Upper lobe of right lung (tissue), 1 donor: ENCODE measurements at regions not wholly inside any gene's neighbourhood (a gene's known extent, or its start where the extent isn't known, plus 50 kb on each side); places are given as distances from the start of the nearest gene placed in this dataset.

ENCODE experiments used
- ATAC-seq: fragments of 200-7000 bp; cut with Tn5 transposase; one replicate; pipeline ENCODE4 v1.9.1; 2020; ENCODE audit warnings: mild to moderate bottlenecking, moderate library complexity
- DNase-seq: peaks from one replicate; pipeline ENCODE4 v3.0.0-alpha.2; 2020
- H3K27ac ChIP-seq: fragments of 200-600 bp; one replicate; pipeline ENCODE4 v1.8.0; 2022
- H3K27me3 ChIP-seq: fragments of 200-600 bp; one replicate; pipeline ENCODE4 v1.8.0; 2022; ENCODE audit warnings: mild to moderate bottlenecking
- H3K36me3 ChIP-seq: fragments of 200-600 bp; one replicate; pipeline ENCODE4 v1.8.0; 2022
- H3K4me1 ChIP-seq: fragments of 200-600 bp; one replicate; pipeline ENCODE4 v1.8.0; 2022
- H3K4me3 ChIP-seq: fragments of 200-600 bp; one replicate; pipeline ENCODE4 v1.8.0; 2022; ENCODE audit warnings: mild to moderate bottlenecking
- H3K9me3 ChIP-seq: fragments of 200-600 bp; one replicate; pipeline ENCODE4 v1.8.0; 2022
- CTCF ChIP-seq: fragments of 200-600 bp; IDR thresholded peaks from one replicate; pipeline ENCODE4 v1.8.0; 2022; ENCODE audit warnings: antibody characterized with exemption
- intact Hi-C: fragments of 100-400 bp; cut with DNase I; formaldehyde crosslinking; loops from one replicate; pipeline ENCODE4 v1.11.0; 2022
- donor health status: DM: no; HTN: yes; CAD: no; lungs with severe emphysema.

DNA sequence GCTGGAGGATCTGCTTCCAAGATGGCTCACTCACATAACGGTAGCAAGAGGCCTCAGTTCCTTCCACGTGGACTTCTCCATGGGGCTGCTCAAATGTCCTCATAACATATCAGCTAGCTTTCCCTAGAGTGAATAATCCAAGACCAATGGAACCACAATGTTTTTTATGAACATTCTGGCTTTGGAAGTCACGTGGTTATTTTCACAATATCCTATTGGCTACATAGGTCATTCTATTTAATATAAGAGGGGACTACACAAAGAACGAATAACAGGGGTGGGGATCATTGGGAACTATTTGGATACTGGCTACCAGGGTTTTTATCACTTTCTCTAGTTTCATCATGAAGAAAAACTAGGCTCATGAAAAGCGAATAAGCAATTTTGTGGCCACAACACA lies 81.4 kb downstream of the ZNF622 start:
- ATAC-seq (no peak), DNase-seq (no peak)
- no peaks in the 10 kb centered on the region for H3K9me3 ChIP-seq
- H3K4me3 ChIP-seq, result no peak overlapping the region
- no peaks in the 10 kb centered on the region for H3K36me3 ChIP-seq
- no peak for TF ChIP-seq CTCF
- H3K4me1 ChIP-seq, result no peaks in the 10 kb centered on the region
- intact Hi-C loops, result no loop called here
- no peak overlapping the region for H3K27ac ChIP-seq
- H3K27me3 ChIP-seq, result no peaks in the 10 kb centered on the region

GRCh38 chr5:16383544-16384052 lies 82.0 kb downstream of the ZNF622 start:
- no peaks in the 10 kb centered on the region for H3K27me3 ChIP-seq
- H3K36me3 ChIP-seq, result no peaks in the 10 kb centered on the region
- no peak for ATAC-seq
- no peaks in the 10 kb centered on the region for H3K9me3 ChIP-seq
- intact Hi-C loops, result no loop called here
- DNase-seq, result no peak
- H3K4me3 ChIP-seq, result no peak overlapping the region
- no peak for TF ChIP-seq CTCF
- no peak overlapping the region for H3K27ac ChIP-seq
- no peaks in the 10 kb centered on the region for H3K4me1 ChIP-seq

DNA sequence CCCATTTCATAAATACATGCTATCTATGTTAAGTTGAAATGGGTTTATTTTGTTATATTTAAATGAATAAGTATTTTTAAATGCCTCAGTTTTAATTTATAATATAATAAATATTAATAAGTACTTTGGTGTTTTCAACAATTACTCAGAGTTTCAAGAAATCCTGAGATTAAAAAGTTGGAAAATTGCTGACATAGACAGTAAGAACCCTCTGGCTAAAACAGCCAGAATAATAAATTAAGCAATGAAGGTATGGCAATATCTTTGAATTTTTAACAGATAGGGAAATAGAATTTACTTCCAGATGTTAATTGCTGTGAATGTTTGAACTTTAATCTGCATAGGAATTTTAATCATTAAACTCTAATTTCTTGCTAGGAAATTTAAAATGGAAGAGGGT lies 83.6 kb downstream of the ZNF622 start:
- H3K9me3 ChIP-seq, result no peaks in the 10 kb centered on the region
- no peaks in the 10 kb centered on the region for H3K4me1 ChIP-seq
- intact Hi-C loops, result no loop called here
- no peak overlapping the region for H3K4me3 ChIP-seq
- no peak for TF ChIP-seq CTCF
- H3K27me3 ChIP-seq, result no peaks in the 10 kb centered on the region
- no peak for DNase-seq
- H3K36me3 ChIP-seq, result no peaks in the 10 kb centered on the region
- ATAC-seq, result no peak
- no peak overlapping the region for H3K27ac ChIP-seq

GRCh38 chr5:16378762-16379161 lies 86.8 kb downstream of the ZNF622 start:
- Histone ChIP-seq H3K27ac (no peak overlapping the region), H3K4me3 (no peak overlapping the region), H3K27me3 (no peaks in the 10 kb centered on the region), H3K36me3 (no peaks in the 10 kb centered on the region), H3K9me3 (no peaks in the 10 kb centered on the region), H3K4me1 (no peaks in the 10 kb centered on the region)
- ATAC-seq (no peak), DNase-seq (no peak)
- intact Hi-C loops, result no loop called here
- TF ChIP-seq CTCF, result no peak

GRCh38 chr5:16372493-16372892 lies 93.1 kb downstream of the ZNF622 start:
- Histone ChIP-seq H3K27ac (no peak overlapping the region), H3K9me3 (no peaks in the 10 kb centered on the region), H3K4me1 (no peaks in the 10 kb centered on the region), H3K27me3 (no peaks in the 10 kb centered on the region), H3K4me3 (no peak overlapping the region), H3K36me3 (no peaks in the 10 kb centered on the region)
- no peak for TF ChIP-seq CTCF
- no peak for ATAC-seq
- DNase-seq, result no peak
- intact Hi-C loops, result no loop called here

GRCh38 chr5:16366491-16366890 lies 99.1 kb downstream of the ZNF622 start:
- no peaks in the 10 kb centered on the region for H3K27me3 ChIP-seq
- DNase-seq (no peak), ATAC-seq (no peak)
- H3K9me3 ChIP-seq, result no peaks in the 10 kb centered on the region
- no peaks in the 10 kb centered on the region for H3K4me1 ChIP-seq
- H3K27ac ChIP-seq, result no peak overlapping the region
- no peak for TF ChIP-seq CTCF
- H3K4me3 ChIP-seq, result no peak overlapping the region
- intact Hi-C loops, result no loop called here
- H3K36me3 ChIP-seq, result no peaks in the 10 kb centered on the region
